ENCODE measurements at regions not wholly inside any gene's neighbourhood (a gene's known extent, or its start where the extent isn't known, plus 50 kb on each side); places are given as distances from the start of the nearest gene placed in this dataset.
"Not testable (repeated sequence)": the region's sequence is repeated elsewhere in the genome, so short reads cannot be mapped to it uniquely, and the experiment has no call there.

DNA sequence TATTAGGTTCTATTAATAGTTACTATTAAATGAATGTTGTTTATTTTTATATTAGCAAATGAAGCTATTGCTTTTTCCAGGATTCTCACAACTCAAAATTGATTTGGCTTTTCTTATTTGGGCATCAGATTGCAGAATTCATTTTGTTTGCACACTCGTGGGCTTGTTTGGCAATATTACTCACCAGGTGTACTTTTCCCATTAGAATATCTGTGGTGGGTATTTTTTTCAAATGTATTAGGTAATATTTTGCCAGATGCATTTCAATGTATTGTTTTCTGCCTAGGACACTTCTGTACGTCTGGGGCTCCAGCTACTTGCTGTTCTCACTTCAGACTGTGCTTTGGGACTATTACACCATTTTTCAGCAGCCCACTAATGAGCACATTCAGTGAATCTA, 108.0 kb upstream of the GHR start:
- no peak for DNase-seq (ENCODE audit: extremely low read depth in 1 of 11, low read depth in 9 of 11, low spot score in 4 of 11)

DNA sequence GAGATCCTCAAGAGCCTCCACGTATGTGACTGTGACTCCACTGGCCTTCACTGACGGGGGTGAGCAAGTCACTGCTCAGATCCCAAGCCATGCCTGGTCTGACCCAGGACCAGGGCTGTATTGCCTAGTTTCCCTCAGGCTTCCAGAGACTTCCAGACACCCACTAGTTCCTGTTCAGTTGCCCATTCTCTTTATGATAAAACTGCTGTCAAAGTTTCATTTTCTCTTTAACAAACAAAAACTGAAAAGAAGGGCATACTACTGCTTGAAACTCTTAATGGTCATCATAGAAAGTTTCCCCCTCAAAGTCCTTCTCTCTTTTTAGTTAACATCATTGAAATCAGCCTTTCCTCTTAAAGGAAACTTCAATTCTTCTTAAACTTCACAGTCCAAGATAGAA, 105.7 kb upstream of the GHR start:
- DNase-seq (ENCODE audit: extremely low read depth in 1 of 11, low read depth in 9 of 11, low spot score in 4 of 11) = no peak

DNA sequence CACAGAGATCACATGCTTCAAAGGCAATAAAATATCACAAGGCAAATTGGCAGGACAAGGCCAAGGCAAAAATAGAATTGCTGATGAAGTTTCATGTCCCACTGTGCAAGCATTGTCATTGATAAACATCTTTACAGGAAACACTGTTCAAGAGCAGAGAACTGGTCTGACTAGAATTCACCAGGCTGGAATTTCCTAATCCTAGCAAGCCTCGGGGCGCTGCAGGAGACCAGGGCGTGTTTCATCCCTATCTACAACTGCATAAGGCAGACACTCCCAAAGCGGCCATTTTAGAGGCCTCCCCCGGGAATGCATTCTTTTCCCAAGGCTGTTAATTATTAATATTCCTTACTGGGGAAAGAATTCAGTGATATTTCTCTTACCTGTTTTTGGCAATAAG, 103.7 kb upstream of the GHR start:
- DNase-seq (ENCODE audit: extremely low read depth in 1 of 11, low read depth in 9 of 11, low spot score in 4 of 11) = not testable (repeated sequence)

DNA sequence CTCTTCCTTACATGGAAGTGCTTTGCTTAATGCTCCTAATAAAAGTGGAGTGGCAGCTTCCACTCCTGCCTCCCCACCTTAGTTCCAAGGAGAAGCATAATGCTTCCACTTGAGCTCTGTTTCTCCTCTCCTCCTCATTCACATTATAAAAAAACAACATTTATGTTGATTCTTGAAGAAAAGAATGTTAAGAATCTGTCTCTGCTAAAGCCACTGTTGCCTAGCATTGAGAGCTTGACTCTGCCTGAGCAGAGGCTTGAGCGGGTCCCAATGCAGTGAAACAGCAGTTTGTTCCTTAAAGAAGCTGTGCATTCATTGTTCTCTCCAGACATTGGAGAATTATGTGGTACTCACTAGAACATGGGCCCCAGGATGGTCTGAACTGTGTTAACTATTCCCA, 101.5 kb upstream of the GHR start:
- peak in 4 of 11 donors; percentile 3 to 46 (median 18) for DNase-seq (ENCODE audit: extremely low read depth in 1 of 11, low read depth in 9 of 11, low spot score in 4 of 11)

DNA sequence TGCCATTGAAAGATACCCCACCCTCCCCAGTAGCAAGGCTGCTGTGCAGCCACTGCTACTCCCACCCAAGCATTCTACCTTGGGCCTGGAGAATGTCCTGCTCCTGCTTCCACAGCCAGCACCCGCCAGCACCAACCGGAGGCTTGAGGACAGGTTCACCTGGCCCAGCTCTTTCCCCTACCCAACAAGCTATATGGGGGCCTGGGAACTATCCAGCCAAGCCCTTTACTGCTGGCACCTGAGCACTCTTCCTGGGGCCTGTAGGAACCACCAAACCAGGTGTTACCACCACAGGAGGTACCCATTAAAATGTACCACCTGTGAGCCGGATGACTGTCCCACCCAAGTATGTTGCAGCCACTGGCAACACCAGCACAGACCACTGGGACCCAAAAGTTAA, 86.1 kb upstream of the GHR start:
- DNase-seq (ENCODE audit: extremely low read depth in 1 of 11, low read depth in 9 of 11, low spot score in 4 of 11) = no peak

DNA sequence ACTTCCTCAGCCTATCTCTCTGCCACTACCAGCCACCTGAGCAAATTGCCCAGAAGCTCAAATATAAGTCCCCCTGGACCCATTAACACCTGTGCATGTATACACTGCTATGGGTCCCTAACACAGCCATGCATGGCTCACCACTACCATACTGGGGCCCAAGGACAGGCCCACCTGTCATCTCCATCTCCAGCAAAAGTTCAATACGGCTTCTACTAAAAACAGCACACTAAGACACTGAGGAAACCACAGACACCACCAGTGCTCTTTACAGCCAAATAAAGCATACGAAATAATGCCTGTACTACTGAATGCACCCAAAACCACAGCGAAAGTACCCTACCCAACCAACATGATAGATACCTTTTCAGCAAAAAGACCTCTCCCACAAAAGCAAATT, 85.6 kb upstream of the GHR start:
- no peak for DNase-seq (ENCODE audit: extremely low read depth in 1 of 11, low read depth in 9 of 11, low spot score in 4 of 11)

DNA sequence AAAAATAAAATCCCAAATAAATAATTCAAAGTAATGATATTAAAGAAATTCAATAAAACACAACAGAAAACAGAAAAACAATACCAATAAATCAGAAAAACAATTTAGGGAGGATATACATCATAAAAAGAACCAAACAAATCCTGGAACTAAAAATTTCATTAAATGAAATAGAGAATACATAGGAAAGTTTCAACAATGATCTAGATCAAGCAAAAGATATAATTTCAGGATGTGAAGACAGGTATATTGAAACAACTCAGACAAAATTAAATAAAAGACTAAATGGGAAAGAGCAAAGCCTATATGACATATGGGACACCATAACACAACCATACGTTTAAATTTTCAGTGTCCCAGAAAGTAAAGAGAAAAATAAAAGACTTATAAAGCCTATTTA, 85.1 kb upstream of the GHR start:
- no peak for DNase-seq (ENCODE audit: extremely low read depth in 1 of 11, low read depth in 9 of 11, low spot score in 4 of 11)

DNA sequence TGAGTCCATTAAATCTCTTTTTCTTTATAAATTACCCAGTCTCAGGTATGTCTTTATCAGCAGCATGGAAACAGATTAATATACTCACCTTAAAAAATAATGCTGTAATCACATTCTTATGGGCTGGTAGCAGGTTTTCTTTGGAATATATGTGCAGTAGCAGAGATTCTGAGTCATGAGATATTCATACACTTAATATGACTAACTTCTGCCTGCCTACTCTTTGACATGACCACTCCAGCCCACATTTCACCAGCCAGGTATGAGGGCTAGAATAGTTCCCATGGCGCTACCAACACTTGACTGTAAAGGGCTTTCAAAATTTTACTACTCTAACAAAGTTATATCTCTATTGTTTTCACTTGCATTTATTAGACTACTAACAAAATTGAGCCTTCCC, 74.1 kb upstream of the GHR start:
- DNase-seq (ENCODE audit: extremely low read depth in 1 of 11, low read depth in 9 of 11, low spot score in 4 of 11) = no peak

DNA sequence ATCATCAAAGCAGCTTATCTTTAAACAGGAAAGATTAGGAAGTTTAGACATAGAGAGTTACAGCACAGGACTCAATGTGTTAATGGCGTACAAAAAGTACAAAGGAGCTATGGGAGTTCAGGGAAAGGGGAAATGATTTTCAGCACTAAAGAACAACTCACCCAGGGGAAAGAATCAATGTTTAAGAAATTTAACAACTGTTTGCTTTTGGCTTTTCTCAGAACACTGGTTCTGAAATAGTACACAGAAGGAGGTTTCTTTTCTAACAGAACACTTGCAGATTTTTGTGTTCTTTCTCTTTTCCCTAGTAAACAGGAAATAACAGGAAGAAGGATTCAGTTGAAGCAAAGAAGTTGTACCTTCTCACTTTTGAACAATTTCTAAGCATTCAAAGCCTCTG, 71.3 kb upstream of the GHR start:
- DNase-seq (ENCODE audit: extremely low read depth in 1 of 11, low read depth in 9 of 11, low spot score in 4 of 11) = no peak

DNA sequence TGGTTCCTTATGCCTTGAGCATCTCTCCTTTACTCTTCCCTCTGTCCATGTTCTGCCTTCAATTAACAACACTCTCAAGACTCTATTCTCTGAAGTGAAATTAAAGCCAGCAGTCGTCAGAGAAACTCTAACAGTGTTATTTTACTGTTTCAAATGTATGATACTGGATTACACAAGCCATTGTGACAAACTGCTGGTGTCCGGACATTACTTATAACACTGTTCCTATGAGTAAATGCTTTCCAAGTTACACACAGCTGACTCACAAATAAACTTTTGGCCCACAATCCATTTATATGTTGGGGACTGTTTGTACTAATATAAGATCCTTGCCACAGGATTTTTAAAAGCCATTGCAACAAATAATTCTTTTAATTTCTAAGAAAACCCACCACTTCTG, 63.2 kb upstream of the GHR start:
- peak in 2 of 11 donors; percentile 5 to 13 for DNase-seq (ENCODE audit: extremely low read depth in 1 of 11, low read depth in 9 of 11, low spot score in 4 of 11)

DNA sequence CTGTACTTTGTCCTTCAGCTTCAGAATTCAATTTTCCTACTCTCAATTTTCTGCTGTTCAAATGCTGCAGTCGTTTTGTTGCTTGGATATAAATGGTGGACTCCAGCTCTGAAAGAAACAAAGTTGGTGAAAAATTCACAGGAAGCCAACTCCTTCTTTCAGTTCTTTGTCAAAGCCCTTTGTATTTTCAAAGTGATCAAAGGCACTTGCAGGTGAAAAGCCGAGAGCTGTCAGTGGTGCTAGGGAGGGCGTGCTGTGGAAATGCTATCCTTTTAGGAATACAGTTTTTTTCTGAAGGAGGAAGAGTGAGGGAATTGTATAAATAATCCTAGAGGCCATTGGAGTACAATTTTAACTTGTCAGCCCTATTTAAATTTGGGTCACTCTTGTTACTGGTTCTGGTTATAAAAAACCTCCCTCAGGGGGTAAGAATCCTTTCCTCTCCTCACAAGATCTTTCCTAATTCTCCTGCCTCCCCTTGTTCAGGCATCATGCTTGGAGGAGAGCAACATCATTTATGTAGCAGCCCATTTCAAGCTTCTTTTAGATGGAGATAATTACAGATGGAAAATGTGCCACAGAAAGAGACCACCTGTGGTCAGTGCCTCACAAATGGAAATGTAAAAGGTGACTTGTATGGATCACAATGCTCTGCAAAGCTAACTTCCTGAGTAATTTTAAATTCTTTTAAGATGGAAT, 62.5 kb upstream of the GHR start:
- DNase-seq (ENCODE audit: extremely low read depth in 1 of 11, low read depth in 9 of 11, low spot score in 4 of 11) = peak in 1 of 11 donors; percentile 1

DNA sequence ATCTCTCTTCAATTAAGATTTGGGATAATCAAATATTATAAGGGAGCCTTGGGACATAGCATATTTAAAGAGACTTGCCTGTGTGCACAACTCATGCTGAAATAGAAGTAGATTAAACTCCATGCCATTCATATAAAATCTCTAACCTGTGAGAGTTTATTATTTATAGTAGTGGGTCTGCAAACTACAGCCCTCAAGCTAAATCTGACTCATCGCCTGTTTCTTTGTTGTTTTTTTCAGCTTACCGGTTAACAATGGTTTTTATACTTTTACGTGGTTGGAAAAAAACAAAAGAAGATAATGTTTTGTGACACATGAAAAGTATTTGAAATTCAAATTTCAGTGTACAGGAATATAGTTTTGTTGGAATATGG, 61.9 kb upstream of the GHR start:
- no peak for DNase-seq (ENCODE audit: extremely low read depth in 1 of 11, low read depth in 9 of 11, low spot score in 4 of 11)

DNA sequence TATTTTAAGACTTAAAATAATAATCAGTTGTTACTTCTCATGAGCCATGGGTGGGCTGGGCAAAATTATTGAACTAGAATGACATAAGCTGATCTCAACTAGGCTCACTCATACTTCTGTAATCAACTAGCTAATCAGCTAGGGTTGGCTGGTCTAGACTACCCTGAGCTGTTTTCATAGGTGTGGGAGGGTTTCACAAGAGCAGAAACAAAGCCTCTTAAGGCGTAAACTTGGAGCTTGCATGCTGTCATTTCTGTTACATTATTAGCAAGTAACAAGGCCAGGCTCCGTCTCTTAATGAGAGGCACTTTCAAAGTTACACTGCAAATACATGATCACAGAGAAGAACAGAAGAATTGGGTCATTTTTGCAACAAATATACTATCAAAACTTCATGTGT, 57.2 kb upstream of the GHR start:
- DNase-seq (ENCODE audit: extremely low read depth in 1 of 11, low read depth in 9 of 11, low spot score in 4 of 11) = no peak
